ENCODE measurements at regions not wholly inside any gene's neighbourhood (a gene's known extent, or its start where the extent isn't known, plus 50 kb on each side); places are given as distances from the start of the nearest gene placed in this dataset.
"Not testable (repeated sequence)": the region's sequence is repeated elsewhere in the genome, so short reads cannot be mapped to it uniquely, and the experiment has no call there.

GRCh38 chr3:178209618-178210017 is 326.6 kb upstream of the KCNMB2 start:
- TF ChIP-seq, protein P1, sequence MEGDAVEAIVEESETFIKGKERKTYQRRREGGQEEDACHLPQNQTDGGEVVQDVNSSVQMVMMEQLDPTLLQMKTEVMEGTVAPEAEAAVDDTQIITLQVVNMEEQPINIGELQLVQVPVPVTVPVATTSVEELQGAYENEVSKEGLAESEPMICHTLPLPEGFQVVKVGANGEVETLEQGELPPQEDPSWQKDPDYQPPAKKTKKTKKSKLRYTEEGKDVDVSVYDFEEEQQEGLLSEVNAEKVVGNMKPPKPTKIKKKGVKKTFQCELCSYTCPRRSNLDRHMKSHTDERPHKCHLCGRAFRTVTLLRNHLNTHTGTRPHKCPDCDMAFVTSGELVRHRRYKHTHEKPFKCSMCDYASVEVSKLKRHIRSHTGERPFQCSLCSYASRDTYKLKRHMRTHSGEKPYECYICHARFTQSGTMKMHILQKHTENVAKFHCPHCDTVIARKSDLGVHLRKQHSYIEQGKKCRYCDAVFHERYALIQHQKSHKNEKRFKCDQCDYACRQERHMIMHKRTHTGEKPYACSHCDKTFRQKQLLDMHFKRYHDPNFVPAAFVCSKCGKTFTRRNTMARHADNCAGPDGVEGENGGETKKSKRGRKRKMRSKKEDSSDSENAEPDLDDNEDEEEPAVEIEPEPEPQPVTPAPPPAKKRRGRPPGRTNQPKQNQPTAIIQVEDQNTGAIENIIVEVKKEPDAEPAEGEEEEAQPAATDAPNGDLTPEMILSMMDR (IDR thresholded peaks at IDR 0.05; ENCODE audit: low read depth, low read length): not testable (repeated sequence)
- TF ChIP-seq, protein P2, sequence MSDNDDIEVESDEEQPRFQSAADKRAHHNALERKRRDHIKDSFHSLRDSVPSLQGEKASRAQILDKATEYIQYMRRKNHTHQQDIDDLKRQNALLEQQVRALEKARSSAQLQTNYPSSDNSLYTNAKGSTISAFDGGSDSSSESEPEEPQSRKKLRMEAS (IDR thresholded peaks at IDR 0.05; ENCODE audit: low read depth, low read length): not testable (repeated sequence)
- not testable (repeated sequence) for TF ChIP-seq POLR2A (IDR thresholded peaks at IDR 0.05; ENCODE audit: extremely low read depth, insufficient read length)
